Astrocyte of the spinal cord (primary cell): ENCODE measurements at regions not wholly inside any gene's neighbourhood (a gene's known extent, or its start where the extent isn't known, plus 50 kb on each side); places are given as distances from the start of the nearest gene placed in this dataset.
"Not testable (repeated sequence)": the region's sequence is repeated elsewhere in the genome, so short reads cannot be mapped to it uniquely, and the experiment has no call there.

Experiments
- DNase-seq: peaks from one replicate; pipeline ENCODE4 v3.0.0; 2011; ENCODE audit warnings: low read depth, low spot score
- H3K4me3 ChIP-seq: 2 replicates; pipeline ENCODE4 v1.5.1; 2011; ENCODE audit warnings: low read depth, mild to moderate bottlenecking, low read length, moderate library complexity
- CTCF ChIP-seq: IDR thresholded peaks from 2 replicates; pipeline ENCODE4 v1.5.1; 2012; ENCODE audit warnings: low read depth, mild to moderate bottlenecking, low read length, inconsistent platforms
- in situ Hi-C: cut with HindIII; loops from 2 replicates; pipeline ENCODE4 v1.10.0; 2017; ENCODE audit warnings: low sequenced_read_pairs

- TF ChIP-seq CTCF = no peak
- H3K4me3 ChIP-seq = no peak overlapping the region
- DNase-seq = no peak
- in situ Hi-C loops = no loop called here
Observed at GRCh38 chr7:32679192-32679591, 183.9 kb downstream of the AVL9 start.

- in situ Hi-C loops = no loop called here
- no peak for DNase-seq
- H3K4me3 ChIP-seq = no peak overlapping the region
- TF ChIP-seq CTCF = no peak
Observed at GRCh38 chr7:32677593-32677992, 182.3 kb downstream of the AVL9 start.

GRCh38 chr7:32676249-32676941 lies 181.1 kb downstream of the AVL9 start:
- in situ Hi-C loops = no loop called here
- no peak for TF ChIP-seq CTCF
- H3K4me3 ChIP-seq = no peak overlapping the region
- no peak for DNase-seq

GRCh38 chr7:32673275-32673983 lies 178.1 kb downstream of the AVL9 start:
- no peak for DNase-seq
- in situ Hi-C loops = no loop called here
- TF ChIP-seq CTCF = no peak
- no peak overlapping the region for H3K4me3 ChIP-seq

GRCh38 chr7:32670110-32671025 lies 175.1 kb downstream of the AVL9 start:
- in situ Hi-C loops = no loop called here
- DNase-seq = peak; percentile 80
- no peak for TF ChIP-seq CTCF
- H3K4me3 ChIP-seq = peak overlapping the region; percentile 20

GRCh38 chr7:32669173-32669870 lies 174.0 kb downstream of the AVL9 start:
- DNase-seq = peak; percentile 80
- H3K4me3 ChIP-seq = peak overlapping the region; percentile 10
- in situ Hi-C loops = not testable (repeated sequence)

GRCh38 chr7:32668387-32669097 lies 173.3 kb downstream of the AVL9 start:
- H3K4me3 ChIP-seq, in situ Hi-C loops: not testable (repeated sequence)
- DNase-seq = peak; percentile 46

- in situ Hi-C loops, DNase-seq, H3K4me3 ChIP-seq: not testable (repeated sequence)
Observed at GRCh38 chr7:32667586-32667985, 172.3 kb downstream of the AVL9 start.

- H3K4me3 ChIP-seq, in situ Hi-C loops, DNase-seq: not testable (repeated sequence)
Observed at GRCh38 chr7:32663805-32664211, 168.5 kb downstream of the AVL9 start.

GRCh38 chr7:32662509-32662908 lies 167.2 kb downstream of the AVL9 start:
- in situ Hi-C loops, H3K4me3 ChIP-seq, DNase-seq: not testable (repeated sequence)
